ENCODE measurements at regions not wholly inside any gene's neighbourhood (a gene's known extent, or its start where the extent isn't known, plus 50 kb on each side); places are given as distances from the start of the nearest gene placed in this dataset.
"Not testable (repeated sequence)": the region's sequence is repeated elsewhere in the genome, so short reads cannot be mapped to it uniquely, and the experiment has no call there.

- DNase-seq (no peak), ATAC-seq (ENCODE audit: insufficient read depth, low FRiP score) (no peak)
- Histone ChIP-seq H3K9me3 (ENCODE audit: control insufficient read depth in 4 of 4, insufficient read depth in 3 of 4, low read length in 3 of 4) (no peaks in the 10 kb centered on the region), H3K27ac (ENCODE audit: low read depth in 1 of 2, low read length in 1 of 2) (no peak overlapping the region), H3K4me1 (ENCODE audit: control insufficient read depth in 5 of 5, insufficient read depth in 5 of 5, low read length in 5 of 5) (no peaks in the 10 kb centered on the region), H3K36me3 (ENCODE audit: control insufficient read depth in 4 of 4, insufficient read depth in 4 of 4, low read length in 4 of 4) (no peaks in the 10 kb centered on the region), H3K9ac (ENCODE audit: insufficient read depth in 1 of 2, low read length in 2 of 2) (no peak overlapping the region), H3K27me3 (ENCODE audit: control insufficient read depth in 3 of 3, insufficient read depth in 3 of 3, low read length in 2 of 3) (no peaks in the 10 kb centered on the region), H3K4me3 (no peak overlapping the region)
- WGBS, 2 donors = 61 to 67% methylated on average over 3 of the region's 3 CpGs
- no peak for TF ChIP-seq CTCF (IDR thresholded peaks at IDR 0.05; ENCODE audit: control extremely low read depth, extremely low read depth)
Measured at GRCh38 chrX:65900850-65901844, 138.7 kb downstream of the VSIG4 start.

- ATAC-seq (ENCODE audit: insufficient read depth, low FRiP score) = no peak
- 83 to 95% methylated on average over 7 to 8 of the region's 8 CpGs for WGBS, 2 donors
- Histone ChIP-seq H3K27ac (ENCODE audit: low read depth in 1 of 2, low read length in 1 of 2) (no peak overlapping the region), H3K9me3 (ENCODE audit: control insufficient read depth in 4 of 4, insufficient read depth in 3 of 4, low read length in 3 of 4) (peaks cover 0 to 3% (median 0%) of the 10 kb centered on the region in 4 donors), H3K4me3 (no peak overlapping the region), H3K9ac (ENCODE audit: insufficient read depth in 1 of 2, low read length in 2 of 2) (no peak overlapping the region), H3K4me1 (ENCODE audit: control insufficient read depth in 5 of 5, insufficient read depth in 5 of 5, low read length in 5 of 5) (no peaks in the 10 kb centered on the region), H3K36me3 (ENCODE audit: control insufficient read depth in 4 of 4, insufficient read depth in 4 of 4, low read length in 4 of 4) (no peaks in the 10 kb centered on the region), H3K27me3 (ENCODE audit: control insufficient read depth in 3 of 3, insufficient read depth in 3 of 3, low read length in 2 of 3) (no peaks in the 10 kb centered on the region)
- no peak for DNase-seq
- no peak for TF ChIP-seq CTCF (IDR thresholded peaks at IDR 0.05; ENCODE audit: control extremely low read depth, extremely low read depth)
Measured at GRCh38 chrX:65894133-65894532, 145.7 kb downstream of the VSIG4 start.

GRCh38 chrX:65891817-65892216 is 148.1 kb downstream of the VSIG4 start:
- H3K27ac ChIP-seq (ENCODE audit: low read depth in 1 of 2, low read length in 1 of 2); H3K4me1 ChIP-seq (ENCODE audit: control insufficient read depth in 5 of 5, insufficient read depth in 5 of 5, low read length in 5 of 5); H3K9ac ChIP-seq (ENCODE audit: insufficient read depth in 1 of 2, low read length in 2 of 2); DNase-seq; ATAC-seq (ENCODE audit: insufficient read depth, low FRiP score); H3K9me3 ChIP-seq (ENCODE audit: control insufficient read depth in 4 of 4, insufficient read depth in 3 of 4, low read length in 3 of 4); H3K36me3 ChIP-seq (ENCODE audit: control insufficient read depth in 4 of 4, insufficient read depth in 4 of 4, low read length in 4 of 4); H3K27me3 ChIP-seq (ENCODE audit: control insufficient read depth in 3 of 3, insufficient read depth in 3 of 3, low read length in 2 of 3); H3K4me3 ChIP-seq: not testable (repeated sequence)
- WGBS, 2 donors = 57 to 80% methylated on average over 2 of the region's 2 CpGs

GRCh38 chrX:65888150-65888549 is 151.7 kb downstream of the VSIG4 start:
- not testable (repeated sequence) for DNase-seq; ATAC-seq (ENCODE audit: insufficient read depth, low FRiP score); H3K27me3 ChIP-seq (ENCODE audit: control insufficient read depth in 3 of 3, insufficient read depth in 3 of 3, low read length in 2 of 3); H3K27ac ChIP-seq (ENCODE audit: low read depth in 1 of 2, low read length in 1 of 2); H3K4me1 ChIP-seq (ENCODE audit: control insufficient read depth in 5 of 5, insufficient read depth in 5 of 5, low read length in 5 of 5); H3K36me3 ChIP-seq (ENCODE audit: control insufficient read depth in 4 of 4, insufficient read depth in 4 of 4, low read length in 4 of 4); H3K4me3 ChIP-seq; H3K9me3 ChIP-seq (ENCODE audit: control insufficient read depth in 4 of 4, insufficient read depth in 3 of 4, low read length in 3 of 4); H3K9ac ChIP-seq (ENCODE audit: insufficient read depth in 1 of 2, low read length in 2 of 2)
- 91 to 95% methylated on average over 1 of the region's 1 CpG for WGBS, 2 donors

All from lung (tissue), 11 donors.